HG02943 (cell line): ENCODE measurements at regions not wholly inside any gene's neighbourhood (a gene's known extent, or its start where the extent isn't known, plus 50 kb on each side); places are given as distances from the start of the nearest gene placed in this dataset.
"Not testable (repeated sequence)": the region's sequence is repeated elsewhere in the genome, so short reads cannot be mapped to it uniquely, and the experiment has no call there.

Source experiments
- ATAC-seq: cut with Tn5 transposase; IDR thresholded peaks from one replicate; pipeline ENCODE4 v1.9.1; 2021; ENCODE audit warnings: mild to moderate bottlenecking, low read depth, moderate library complexity; ENCODE audit not compliant: unreplicated experiment

DNA sequence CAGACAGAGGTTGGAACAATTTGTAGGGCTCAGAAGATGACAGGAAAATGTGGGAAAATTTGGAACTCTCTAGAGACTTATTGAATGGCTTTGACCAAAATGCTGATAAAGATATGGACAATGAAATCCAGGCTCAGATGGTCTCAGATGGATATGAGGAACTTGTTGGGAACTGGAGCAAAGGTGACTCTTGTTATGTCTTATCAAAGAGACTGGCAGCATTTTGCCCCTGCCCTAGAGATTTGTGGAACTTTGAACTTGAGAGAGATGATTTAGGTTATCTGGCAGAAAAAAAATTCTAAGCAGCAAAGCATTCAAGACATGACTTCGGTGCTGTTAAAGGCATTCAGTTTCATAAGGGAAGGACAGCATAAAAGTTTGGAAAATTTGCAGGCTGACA is 347.9 kb upstream of the RPS23 start:
- not testable (repeated sequence) for ATAC-seq

DNA sequence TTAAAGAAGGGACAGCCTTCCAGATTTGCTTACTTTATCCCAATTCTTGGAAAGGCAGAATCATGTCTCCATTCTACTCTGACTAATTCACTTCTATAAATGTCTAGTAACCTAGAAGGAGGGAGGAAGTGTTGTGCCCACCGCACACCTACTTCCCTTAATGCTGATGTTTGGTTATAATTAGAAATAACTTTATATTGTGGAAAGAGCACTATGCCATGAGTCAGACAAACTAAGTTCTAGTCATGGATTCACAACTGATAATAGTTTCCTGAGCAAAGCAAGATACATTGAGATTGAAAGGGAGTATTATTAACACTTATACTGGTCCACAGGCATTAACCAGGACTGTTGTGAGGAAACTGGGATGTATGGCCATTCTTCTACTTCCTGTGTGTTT is 345.9 kb upstream of the RPS23 start:
- no peak for ATAC-seq

DNA sequence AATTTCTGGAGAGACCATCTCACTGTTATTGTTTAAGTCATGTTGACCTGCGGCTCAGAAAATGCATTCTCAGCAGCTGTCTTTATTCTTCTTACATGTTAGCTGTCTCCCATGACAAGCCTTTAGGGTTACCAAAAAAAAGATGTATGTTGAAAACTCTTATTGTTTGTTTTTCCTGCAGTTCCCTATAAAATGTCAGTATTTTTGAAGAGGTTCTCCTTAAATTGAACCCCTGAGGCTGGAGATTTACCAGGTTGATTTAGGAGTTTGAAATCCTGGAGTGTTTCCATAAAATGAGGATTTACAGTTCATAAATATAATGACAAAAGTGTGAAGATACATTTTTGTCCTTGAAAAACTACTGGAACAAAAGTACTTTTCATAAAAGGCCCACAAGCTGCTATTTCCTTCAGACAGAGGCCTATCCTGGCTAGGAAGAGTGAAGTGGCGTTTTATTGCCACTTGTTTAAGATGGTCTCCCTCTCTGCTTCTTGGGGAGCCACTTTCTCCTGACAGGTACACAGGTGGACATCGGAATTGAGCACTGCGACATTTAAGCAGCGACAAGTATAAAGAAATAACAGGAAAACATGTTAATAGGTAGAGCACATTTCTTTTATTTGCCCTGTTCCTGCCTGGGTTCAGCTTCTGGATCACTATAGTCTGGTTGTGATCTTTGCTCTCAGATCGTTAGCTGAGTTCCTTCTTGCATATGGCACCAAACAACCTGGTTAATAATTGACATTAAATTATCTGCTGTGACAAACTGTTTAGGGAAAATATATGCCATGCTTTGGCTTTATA is 344.8 kb upstream of the RPS23 start:
- ATAC-seq = no peak

DNA sequence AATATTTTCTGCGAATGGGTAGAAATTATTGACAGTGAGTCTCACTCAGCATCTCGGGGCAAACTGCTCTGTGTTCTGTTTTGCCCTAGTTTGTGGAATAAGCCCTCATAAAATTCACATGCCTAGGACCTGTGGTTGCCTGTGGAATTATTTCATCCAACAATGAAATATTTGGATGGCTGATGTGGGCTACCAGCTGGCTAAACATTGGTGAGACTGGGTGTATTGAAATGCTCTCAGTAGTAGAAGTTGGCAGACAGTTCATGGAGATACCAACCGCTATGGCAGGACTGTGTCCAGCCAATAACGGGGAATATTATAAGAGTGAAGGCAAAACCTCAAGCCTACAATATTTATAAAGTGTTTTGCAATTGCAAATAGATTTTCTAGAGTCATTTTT is 344.1 kb upstream of the RPS23 start:
- ATAC-seq = no peak

DNA sequence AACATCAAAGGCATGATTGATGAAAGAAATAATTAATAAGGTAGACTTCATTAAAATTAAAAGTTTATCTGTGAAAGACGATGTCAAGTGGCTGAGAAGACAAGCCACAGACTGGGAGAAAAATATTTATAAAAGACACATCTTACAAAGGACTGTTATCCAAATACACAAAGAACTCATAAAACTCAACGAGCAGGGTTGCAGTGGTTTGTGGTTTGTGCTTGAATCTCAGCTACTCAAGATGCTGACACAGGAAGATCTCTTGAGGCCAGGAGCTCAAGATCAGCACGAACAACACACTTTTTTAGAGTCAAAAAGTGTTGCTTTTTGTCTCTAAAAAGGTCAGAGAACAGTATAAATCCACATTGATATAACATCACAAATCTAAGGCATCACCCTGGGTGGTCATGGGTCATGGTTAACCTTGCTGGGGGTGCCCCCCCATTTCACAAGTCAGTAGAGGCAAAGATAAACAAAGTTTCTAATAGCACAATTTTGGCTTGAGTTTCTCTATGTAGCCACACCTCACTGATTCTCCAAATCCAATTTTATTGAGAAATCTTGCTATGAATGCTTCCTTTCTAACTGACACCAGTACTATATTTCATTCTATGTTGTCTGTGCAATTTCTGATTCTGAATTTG is 342.9 kb upstream of the RPS23 start:
- no peak for ATAC-seq

DNA sequence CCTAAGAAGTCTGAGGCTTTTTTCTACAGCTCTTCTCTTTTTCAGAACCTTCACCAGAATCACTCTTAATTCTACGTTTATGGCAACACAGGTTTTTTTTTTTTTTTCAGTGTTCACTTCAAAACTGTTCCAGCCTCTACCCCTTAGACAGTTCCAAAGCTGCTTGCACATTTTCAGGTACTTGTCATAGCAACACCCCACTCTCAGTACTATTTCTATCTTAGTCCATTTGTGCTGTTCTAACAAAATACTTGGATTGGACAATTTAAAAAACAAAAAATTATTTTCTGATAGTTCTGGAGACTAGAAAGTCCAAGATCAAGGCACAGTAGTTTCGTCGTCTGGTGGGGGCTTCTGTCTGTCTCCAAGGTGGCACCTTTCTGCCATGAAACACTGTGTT is 340.9 kb upstream of the RPS23 start:
- no peak for ATAC-seq

DNA sequence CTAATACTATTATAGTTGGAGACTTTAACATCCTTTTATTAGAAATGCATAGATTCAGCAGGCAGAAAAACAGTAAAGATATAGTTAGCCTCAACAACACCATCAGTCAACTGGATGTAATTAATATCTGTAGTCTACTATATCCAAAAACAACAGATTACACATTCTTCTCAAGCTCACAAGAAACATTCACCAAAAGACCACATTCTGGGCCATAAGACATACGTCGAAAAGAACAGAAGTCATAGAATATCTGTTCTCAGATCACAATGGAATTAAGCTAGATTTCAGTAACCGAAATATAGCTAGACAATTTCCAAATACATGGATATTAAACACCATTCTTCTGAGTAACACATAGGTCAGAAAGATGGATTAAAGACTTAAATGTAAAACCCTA is 336.6 kb upstream of the RPS23 start:
- ATAC-seq = no peak

DNA sequence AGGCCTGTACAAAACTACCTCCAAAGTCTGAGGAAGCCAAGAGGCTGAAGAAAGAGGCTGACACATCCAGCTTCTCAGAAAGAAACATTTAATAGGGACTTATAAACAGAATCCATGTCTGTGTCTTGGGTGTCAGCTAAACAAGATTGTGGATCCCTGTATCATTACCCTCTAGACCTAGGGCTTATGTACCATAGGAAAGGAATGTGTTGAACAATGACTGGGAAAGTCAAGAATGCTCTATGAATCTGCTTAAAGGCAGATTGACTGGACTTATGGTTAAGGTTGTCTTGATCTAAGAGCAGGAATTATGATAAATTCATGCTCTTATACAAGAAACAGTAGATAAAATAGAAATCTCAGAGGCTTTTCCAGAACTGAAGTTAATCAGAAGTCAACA is 335.7 kb upstream of the RPS23 start:
- no peak for ATAC-seq

DNA sequence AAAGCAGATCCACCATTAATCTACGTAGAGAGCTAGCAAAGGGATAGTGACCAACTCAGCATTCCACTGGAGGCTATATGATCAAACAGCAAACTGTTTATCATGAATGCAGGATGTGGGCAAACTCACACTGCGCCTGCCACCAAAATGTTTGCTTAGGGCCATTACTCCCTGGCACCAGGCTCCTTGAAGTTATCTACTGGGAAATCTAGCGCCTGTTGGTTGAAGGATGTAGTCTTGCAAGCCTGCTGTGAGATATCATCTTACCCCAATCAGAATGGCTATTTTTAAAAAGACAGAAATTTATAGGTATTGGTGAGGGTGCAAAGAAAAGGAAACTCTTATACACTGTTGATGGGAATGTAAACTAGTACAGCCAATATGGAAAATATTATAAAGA is 332.5 kb upstream of the RPS23 start:
- no peak for ATAC-seq

DNA sequence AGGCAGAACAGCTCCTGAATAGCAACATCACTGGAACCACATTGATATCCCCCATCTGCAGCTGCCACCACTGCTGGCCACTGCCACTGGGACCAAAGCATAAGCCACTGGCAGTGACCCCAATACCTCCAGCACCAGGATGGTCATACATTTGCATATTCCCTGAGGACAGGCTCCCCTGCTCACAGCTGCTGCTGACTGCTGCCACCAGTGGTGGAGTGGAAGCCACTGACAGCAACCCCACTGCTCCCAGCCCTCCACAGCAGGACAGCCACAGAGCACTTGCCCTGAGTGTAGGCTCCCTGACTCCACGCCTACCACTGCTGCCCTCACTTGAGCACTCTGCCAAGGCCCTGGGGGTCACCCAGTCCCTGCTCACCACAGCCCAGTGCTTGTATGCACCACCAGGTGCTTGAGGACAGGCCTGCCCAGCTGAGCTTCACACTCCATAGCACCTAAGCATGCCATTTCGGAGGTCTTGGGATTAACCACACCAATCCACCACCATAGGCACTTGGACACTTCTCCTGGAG is 327.4 kb upstream of the RPS23 start:
- no peak for ATAC-seq

DNA sequence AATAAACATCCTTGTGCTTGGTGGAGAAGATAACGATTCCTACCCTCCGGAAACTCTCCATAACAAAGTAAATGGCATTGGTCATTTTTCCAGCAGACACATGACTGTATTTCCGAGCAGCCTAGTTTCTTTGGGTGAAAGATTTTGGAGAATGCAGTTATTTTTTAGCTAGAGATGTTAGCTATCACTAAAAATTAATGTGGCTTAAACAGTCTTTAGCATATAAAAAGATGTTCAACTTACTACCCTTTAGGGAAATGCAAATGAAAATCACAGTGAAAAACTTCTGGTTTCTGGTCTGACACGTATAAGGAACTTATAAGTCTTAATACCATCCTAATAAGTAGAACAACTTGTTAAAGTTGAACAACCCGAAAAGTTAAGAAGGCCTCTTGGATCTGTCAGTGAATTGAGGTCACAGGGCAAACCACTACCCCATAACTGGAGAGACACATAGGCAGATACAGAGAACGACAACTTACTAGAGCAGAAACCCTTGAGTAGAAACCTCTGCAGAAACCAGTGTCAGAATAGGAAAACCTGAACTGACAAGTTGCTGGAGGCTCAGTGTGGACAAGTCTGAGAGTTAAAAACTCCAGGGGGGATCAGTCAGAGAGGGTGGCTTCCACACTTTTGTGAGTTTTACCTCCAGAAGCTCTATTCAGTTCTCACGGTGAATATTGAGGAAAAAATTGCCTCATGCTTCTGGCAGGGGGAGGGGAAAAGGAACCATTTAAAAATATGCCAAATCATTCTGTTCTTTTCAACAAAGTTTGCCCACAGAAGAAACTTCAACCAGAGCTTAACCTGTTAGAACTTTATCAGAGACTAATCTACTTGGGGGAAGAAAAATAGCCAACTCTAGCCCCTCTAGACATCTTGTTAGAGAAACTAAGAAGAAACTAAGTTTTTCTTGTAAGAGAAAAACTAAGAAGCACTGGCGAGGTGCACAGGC is 325.2 kb upstream of the RPS23 start:
- no peak for ATAC-seq

DNA sequence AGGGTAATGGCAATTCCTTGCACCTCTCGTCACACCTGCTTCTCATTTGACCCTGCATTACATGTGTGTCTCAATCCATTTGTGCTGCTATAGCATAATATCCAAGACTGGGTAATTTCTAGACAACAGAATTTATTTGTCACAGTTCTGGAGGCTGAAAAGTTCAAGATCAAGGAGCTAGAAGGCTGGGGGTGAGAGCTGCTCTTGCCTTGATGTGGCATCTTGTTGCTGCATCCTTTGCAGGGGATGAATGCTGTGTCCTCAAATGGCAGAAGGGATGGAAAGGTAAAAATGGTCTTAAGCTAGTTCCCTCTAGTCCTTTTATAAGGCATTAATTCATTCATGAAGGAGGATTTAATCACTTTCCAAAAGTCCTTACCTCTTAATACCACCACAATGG is 323.7 kb upstream of the RPS23 start:
- no peak for ATAC-seq

DNA sequence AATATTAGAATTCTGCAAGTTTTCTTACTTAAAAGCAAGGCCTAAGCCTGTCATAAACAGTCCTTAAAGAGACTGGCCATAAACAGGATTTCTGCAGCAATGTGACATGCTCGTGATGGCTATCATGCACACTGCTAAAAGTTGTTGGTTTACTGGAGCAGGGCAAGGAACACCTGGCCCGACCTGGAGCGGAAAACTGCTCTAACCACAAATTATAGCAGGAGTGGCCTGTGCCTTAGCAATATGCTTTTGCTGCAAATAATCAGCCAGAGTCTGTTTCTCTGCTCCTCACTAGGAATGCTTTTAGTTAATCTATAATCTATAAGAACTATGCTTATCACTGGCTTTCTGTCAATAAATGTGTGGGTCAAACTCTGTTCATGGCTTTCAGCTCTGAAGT is 322.9 kb upstream of the RPS23 start:
- no peak for ATAC-seq

DNA sequence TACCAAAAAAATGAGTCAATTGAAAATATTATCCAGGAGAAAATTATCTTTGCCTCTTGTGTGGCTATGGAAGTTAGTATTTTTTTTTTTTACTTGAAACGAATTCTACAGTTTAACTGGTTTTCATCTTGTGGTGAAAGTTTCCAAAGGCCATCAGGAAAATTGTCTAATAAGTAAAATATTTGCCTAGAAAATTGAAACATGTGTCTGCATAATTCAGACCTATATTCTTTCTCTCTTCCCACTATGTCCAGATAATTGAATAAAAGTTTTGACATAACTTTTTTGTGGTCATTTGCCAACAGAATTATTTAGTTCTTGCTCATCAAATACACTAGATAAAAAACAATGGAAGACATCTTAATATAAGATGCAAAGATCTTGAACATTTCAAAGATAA is 321.5 kb upstream of the RPS23 start:
- ATAC-seq = no peak

DNA sequence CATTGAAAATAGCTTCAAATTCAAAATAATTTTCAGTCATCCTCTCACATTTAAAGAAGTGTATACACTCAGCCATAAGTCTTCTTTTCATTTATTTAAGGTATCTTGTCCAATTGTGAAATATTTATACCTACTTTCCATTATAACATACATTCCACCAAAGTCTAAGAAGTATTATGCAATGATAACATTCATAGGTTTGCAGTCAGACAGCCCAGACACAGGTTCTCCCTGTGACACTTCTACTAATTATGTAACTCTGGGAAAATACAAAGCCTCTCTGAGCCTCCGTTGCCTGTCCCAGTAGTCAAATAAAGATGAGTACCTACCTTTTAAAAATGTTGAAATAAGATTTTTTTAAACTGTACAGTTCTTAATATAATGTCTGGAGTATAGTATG is 320.9 kb upstream of the RPS23 start:
- no peak for ATAC-seq

DNA sequence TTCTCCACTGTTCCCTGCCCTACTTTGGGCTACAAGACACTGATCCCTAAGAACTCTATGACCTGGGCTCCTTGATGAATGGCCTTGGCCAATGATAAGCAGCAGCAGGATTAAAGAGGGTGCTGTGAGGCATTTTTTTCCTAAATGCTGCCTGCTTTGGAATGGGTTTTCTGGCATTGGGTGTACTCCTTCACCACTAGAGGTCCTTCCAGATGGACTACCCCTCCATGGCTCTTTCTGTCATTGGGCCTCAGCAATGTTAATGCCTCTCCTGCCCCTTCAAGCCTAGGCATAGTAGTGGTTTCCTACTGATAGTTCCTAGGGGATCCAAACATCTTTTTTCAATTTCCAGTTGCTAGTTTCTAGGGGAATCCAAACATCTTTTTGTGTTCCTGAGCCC is 319.3 kb upstream of the RPS23 start:
- ATAC-seq = no peak

DNA sequence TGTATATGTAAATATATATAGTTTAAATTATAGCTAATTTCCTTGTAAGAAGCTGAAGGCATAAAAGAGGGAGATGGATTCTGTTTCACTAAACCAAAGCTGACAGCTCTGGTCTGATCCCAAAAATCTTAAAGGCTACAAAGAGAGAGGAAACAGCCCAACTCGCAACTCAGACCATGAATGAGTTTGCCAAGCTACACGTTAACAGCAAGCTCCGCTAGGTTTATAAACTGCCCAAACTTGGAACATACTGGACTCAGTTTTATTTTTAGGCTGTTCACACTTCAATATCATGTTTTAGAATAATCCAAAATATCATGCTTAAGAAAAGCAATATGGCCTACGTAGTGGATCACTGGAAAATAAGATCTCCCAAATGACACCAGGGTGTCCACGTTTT is 318.3 kb upstream of the RPS23 start:
- no peak for ATAC-seq

DNA sequence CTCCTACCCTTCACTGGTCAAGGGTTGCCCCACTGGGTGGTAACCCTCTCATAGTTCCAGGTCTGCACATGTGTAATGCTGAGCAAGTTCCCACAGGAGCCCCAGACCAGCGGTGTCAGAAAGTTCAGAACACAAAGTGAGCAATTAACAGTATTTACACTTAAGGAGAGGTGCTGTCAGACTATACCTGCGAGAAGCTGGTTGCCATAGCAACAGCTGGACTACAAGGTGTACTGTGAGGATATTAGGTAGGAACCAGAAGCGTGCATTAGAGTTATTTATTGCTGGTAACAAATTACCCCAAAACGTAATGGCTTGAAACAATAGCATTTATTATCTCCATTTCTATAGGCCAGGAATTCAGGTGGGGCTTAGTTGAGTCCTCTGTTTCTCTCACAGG is 317.0 kb upstream of the RPS23 start:
- no peak for ATAC-seq

DNA sequence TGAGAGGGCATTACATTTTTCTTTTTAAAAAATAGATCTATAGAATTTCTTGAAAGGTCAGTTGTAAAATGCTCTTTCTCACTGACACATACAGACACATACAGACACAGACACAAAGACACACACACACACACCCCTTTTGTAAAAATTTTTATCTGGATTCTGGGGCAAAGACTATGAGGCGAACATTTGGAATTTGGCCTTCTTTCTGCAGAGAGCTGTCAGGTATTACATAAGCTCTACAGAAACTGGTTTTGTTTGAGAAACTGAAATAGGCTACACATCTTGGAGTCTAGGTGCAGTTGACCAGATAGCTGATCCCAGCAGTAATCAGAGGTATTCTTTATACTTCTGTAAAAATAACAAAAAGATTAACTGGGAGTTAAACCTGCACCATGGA is 315.9 kb upstream of the RPS23 start:
- no peak for ATAC-seq

DNA sequence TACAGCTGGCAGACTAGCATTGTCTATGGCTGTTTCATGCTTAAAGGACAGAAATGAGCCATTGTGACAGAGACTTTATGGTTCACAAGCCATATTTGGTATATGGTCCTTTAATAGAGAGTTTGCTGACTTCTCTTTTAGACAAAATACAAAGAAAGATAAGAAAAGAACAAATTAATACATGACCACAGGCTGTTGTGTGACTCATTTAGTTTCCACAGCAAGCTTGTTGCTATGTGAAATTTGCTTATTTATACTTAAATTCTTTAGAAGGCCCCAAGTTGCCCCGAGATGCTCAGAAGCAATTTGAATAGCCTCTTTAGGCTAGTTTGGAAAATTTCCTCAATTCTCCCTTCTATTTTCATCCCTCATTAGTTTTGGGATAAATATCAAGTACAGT is 315.3 kb upstream of the RPS23 start:
- ATAC-seq = no peak

DNA sequence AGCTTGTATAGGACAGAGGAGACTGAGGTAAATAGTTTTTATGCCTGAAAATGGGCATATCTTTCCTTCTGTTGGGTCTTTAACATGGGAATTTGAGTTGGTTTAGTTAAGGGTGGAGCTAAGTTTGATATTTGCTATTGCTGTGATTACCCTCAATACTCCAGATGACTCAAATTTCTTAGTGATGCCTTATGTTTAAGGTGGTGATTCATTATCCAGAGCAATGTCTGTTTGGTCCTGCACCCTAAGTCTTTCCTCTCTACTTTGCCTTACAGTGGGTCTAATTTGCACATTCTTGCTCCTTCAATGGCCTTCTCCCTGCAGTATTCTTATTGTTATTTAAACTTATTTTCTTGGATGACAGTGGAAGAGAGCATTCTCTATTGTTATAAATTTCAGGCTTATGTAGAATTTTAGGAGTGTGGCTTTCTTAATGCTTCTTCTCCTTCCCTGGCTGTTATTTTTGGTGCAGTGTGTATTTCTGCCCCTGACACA is 312.9 kb upstream of the RPS23 start:
- no peak for ATAC-seq
